Right lung (tissue), 2 donors: ENCODE measurements at regions not wholly inside any gene's neighbourhood (a gene's known extent, or its start where the extent isn't known, plus 50 kb on each side); places are given as distances from the start of the nearest gene placed in this dataset.
A peak's percentile ranks its signal among the peaks of the same experiment; 100 is the strongest.

Experiments used
- DNase-seq, 2 donors: peaks; one replicate each; pipeline ENCODE4 v3.0.0-alpha.2; 2013

- no peak for DNase-seq
Measured at GRCh38 chr6:41404182-41404845, 68.9 kb downstream of the NCR2 start.

- no peak for DNase-seq
Measured at GRCh38 chr6:41405941-41406727, 70.7 kb downstream of the NCR2 start.

- peak in 1 of 2 donors; percentile 47 for DNase-seq
Measured at GRCh38 chr6:41406728-41407489, 71.5 kb downstream of the NCR2 start.

- no peak for DNase-seq
Measured at GRCh38 chr6:41408576-41408975, 73.2 kb downstream of the NCR2 start.

GRCh38 chr6:41408982-41409381, 73.6 kb downstream of the NCR2 start:
- no peak for DNase-seq

GRCh38 chr6:41409489-41409888, 74.1 kb downstream of the NCR2 start:
- no peak for DNase-seq

- no peak for DNase-seq
Measured at GRCh38 chr6:41411961-41412360, 76.6 kb downstream of the NCR2 start.

- no peak for DNase-seq
Measured at GRCh38 chr6:41413250-41413649, 77.8 kb downstream of the NCR2 start.

- no peak for DNase-seq
Measured at GRCh38 chr6:41416501-41416837, 81.1 kb downstream of the NCR2 start.

GRCh38 chr6:41418741-41419140, 83.3 kb downstream of the NCR2 start:
- DNase-seq, result no peak

GRCh38 chr6:41419385-41419784, 84.0 kb downstream of the NCR2 start:
- DNase-seq, result no peak

- no peak for DNase-seq
Measured at GRCh38 chr6:41420186-41420585, 84.8 kb downstream of the NCR2 start.

- DNase-seq, result no peak
Measured at GRCh38 chr6:41422161-41422560, 86.8 kb downstream of the NCR2 start.

- DNase-seq, result no peak
Measured at GRCh38 chr6:41423002-41423401, 87.6 kb downstream of the NCR2 start.

- peak; percentile 72 to 82 for DNase-seq
Measured at GRCh38 chr6:41424370-41425058, 89.1 kb downstream of the NCR2 start.

GRCh38 chr6:41425511-41425910, 90.1 kb downstream of the NCR2 start:
- no peak for DNase-seq

GRCh38 chr6:41426438-41426851, 91.0 kb downstream of the NCR2 start:
- DNase-seq, result no peak

- DNase-seq, result no peak
Measured at GRCh38 chr6:41426888-41427641, 91.7 kb downstream of the NCR2 start.

GRCh38 chr6:41427642-41428335, 92.4 kb downstream of the NCR2 start:
- DNase-seq, result no peak

- DNase-seq, result no peak
Measured at GRCh38 chr6:41428336-41428995, 93.1 kb downstream of the NCR2 start.
